ENCODE measurements at regions not wholly inside any gene's neighbourhood (a gene's known extent, or its start where the extent isn't known, plus 50 kb on each side); places are given as distances from the start of the nearest gene placed in this dataset.

DNA sequence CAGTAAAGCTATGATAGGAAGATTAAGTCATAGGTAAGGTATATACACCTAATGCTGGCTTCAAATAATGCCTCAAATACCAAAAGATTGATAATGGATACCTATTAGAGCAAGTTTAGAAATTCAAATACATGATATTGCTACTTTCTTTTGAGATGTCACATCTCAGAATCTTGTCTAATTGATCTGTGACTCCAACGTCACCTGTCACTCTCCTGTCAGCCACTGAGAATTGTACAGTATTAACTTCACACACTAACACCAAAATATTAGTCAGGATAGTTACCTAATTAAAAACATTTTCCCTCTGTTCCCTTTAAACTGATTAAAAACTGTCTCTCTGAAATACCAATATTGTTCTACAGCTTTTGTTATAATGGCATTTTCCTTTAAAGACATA is 575.5 kb upstream of the ID4 start:
- intact Hi-C loops (cut with DNase I), result no loop called here
- DNase-seq (ENCODE audit: low spot score), result no peak

DNA sequence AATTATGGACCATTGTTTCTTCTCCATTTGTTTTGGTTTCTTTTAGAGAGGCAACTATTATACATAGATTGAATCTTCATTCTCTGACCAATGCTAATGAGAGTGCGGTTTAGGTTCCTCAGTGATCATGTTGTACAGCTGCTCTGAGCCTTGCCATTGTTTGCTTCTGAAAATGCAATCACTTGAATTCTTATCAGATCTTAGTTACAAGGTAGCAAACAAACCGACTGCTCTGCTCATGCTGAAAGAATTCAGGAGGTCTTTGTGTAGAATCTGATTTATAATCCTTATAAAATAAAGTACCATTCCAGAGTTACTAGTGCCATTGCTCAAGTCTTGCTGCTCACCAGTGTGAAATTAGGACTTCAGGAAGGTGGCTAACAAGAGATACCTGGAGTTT is 569.1 kb upstream of the ID4 start:
- intact Hi-C loops (cut with DNase I), result no loop called here
- no peak for DNase-seq (ENCODE audit: low spot score)

DNA sequence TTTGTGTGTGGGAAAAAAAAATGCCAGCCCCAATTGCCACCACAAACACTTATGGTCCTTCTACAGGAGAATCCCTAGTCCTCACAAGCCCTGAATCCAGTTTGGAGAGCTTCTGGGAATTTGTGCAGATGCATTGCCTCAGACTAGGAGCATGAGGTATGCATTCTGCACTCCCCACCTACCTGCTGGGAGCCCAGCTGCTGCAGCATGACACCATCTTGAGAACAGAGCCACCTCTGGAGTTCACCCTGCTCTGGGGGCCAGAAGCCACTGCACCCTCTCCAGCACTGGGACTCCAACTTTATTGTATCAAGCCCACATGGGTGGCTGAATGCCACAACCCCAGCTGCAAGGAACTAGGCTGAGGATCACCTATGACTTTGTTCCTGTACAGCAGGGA is 568.5 kb upstream of the ID4 start:
- intact Hi-C loops (cut with DNase I), result no loop called here
- no peak for DNase-seq (ENCODE audit: low spot score)

DNA sequence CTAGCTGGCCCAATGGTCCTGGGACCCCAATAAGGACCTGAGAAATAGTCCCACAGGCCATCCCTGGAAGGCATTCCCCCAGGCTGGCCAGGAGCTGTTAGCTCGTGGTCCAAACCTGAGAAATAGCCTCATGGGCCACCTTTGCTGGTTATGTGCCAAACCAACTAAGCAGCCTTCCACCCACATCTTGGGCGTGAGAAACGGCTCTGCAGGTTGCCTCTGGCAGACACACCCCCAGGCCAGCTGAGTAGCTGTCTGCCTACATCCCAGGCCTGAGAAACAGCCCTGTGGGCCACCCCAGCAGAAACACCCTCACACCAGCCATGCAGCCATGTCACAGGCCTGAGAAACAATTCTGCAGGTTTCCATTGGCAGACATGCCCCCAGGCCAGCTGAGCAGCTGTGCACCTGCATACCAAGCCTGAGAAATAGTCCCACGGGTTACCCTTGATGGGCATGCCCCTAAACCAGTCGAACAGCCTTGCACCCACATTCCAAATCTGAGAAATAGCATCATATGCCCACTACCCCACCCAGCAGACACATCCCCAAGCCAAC is 567.8 kb upstream of the ID4 start:
- DNase-seq (ENCODE audit: low spot score), result peak; percentile 52
- intact Hi-C loops (cut with DNase I), result no loop called here

DNA sequence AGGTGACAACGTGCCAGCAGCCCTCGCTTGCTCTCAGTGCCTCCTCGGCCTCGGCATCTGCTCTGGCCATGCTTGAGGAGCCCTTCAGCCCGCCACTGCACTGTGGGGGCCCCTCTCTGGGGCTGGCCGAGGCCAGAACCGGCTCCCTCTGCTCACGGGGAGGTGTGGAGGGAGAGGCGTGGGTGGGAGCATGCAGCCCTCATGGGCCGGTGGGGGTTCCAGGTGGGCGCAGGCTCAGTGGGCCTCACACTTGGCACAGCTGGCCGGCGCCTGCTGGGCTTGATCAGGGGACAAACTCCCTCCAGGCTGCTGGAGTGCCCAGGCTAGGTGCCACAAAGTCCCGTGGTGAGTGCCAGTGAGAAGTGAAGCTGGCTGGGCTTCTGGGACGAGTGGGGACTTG is 566.6 kb upstream of the ID4 start:
- peak; percentile 72 for DNase-seq (ENCODE audit: low spot score)
- intact Hi-C loops (cut with DNase I), result no loop called here

DNA sequence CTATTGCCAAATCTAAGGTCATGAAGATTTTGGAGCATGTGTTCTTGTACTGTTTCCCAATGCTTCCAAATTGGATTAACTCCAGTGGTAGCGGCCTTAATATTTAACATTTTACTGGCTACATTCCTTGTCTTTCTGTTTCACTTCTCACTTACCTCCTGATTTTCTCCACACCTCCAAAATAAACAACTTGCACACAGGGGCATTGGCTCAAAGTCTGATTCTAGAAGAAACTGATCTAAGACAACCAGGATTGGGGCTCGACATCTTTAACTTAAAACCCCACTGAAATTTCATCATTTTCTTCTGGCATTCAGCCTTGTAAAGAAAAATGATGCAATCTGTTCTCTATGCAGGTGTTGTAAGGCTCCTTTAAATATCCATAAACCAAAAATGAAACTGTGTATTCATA is 557.9 kb upstream of the ID4 start:
- DNase-seq (ENCODE audit: low spot score), result no peak
- intact Hi-C loops (cut with DNase I), result no loop called here

DNA sequence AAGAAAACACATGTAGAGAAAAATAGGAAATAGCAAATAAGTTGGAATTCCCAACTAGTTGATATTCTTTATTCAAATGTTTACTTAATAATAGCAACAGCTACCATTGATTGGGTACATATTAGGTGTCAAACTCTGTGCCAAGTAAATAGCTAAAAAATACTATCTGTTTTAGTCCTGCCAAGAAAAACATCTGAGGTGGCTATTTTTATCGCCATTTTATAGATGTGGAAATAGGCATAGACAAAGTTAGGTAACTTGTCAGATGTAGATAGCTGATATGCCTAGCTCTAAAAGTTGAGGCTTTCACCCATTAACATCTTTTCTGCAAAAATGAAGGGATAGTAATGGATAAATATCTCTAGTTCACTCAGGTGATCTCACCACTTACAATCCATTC is 549.2 kb upstream of the ID4 start:
- no peak for DNase-seq (ENCODE audit: low spot score)
- intact Hi-C loops (cut with DNase I), result no loop called here

DNA sequence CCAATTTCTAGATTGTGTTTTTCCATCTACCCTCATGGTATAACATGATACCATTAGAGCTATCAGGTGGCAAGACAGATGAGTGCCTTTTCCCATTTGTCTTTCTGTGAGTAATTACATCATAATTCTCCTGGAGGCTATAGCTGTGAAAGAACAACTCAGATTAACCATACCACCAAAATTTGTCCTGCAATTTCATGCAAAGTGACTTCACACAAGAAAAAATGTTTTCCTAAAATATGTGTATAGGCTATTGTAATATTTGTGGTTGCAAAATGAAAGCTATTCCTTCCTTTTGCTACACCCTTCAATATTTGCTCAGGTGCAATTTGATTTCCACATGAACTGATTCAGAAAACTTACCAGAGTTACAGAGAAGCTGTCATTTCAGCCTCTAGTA is 547.7 kb upstream of the ID4 start:
- intact Hi-C loops (cut with DNase I), result no loop called here
- DNase-seq (ENCODE audit: low spot score), result no peak

DNA sequence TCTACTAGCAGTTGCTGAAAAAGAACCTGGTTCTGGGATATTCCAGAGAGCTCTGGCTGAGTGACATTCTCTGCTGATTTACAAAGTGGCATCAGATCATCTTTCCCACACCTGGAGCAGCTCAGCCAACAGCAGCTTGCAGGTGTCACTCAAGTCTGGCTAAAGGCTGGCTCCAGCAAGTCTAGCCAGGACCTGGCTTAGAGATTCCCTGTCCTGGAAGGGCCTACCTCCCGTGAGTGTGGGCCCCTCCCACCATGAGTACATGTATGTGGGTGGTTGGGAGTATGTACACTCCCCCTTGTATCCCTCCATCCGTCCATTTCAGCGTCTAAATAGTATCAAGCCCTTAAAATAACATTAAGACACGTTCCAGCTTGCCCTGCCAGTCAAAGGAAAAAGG is 539.3 kb upstream of the ID4 start:
- DNase-seq (ENCODE audit: low spot score), result peak; percentile 52
- intact Hi-C loops (cut with DNase I), result no loop called here

DNA sequence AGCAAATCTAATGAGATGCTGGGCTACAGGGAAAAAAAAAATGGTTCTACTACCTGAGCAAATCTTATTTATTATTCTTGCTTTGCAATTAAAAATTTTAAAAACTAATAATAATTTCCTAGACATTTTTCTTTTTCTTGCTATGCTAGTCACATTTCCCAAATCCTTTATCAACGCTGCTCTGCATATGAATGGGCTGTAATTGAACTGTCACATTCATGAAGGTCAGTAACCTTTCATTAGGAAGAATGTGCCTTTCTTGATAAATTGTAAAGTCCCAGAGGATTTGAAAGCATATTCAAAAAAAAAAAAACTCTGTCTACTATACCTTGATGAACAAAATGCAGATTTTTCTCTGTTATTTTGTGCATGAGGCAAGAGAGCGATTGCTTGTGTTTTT is 538.7 kb upstream of the ID4 start:
- intact Hi-C loops (cut with DNase I), result no loop called here
- no peak for DNase-seq (ENCODE audit: low spot score)

DNA sequence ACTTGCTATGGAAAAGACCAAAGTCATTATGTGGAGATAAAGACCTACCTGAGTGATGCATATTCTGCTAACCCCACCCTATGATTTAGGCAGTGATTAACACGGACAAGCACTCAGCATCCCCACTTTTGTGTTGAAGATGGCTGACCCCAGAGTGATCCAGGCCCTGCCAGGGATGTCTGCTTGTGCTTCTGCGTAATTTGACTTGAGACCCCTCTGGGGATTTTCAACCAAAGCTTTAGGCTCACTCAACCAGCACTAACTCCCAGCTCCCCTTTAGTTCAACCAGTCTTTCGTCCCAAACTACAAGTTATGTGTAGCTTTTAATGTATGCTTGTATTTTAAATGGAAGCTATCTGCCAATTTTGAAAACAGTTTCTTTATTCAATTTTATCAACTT is 538.0 kb upstream of the ID4 start:
- DNase-seq (ENCODE audit: low spot score), result no peak
- intact Hi-C loops (cut with DNase I), result no loop called here

DNA sequence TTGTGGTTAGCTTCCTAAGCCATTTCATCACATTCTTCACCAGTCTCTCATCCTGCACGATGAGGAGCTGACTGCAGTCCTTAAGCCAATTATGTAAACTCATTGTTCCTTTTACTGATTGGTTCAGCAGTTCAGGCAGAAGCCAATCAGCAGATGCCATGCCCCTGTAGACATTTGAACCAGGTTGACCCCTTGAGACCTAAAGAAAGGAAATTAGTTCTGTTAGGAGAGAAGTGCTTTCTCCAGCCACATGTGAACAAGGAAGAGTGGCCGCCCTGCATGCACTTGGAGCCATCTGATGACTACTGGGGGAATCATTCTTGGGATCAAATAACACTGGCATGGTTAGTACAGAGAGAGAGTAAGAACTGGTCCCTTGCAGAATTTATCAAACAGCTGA is 535.2 kb upstream of the ID4 start:
- intact Hi-C loops (cut with DNase I), result no loop called here

DNA sequence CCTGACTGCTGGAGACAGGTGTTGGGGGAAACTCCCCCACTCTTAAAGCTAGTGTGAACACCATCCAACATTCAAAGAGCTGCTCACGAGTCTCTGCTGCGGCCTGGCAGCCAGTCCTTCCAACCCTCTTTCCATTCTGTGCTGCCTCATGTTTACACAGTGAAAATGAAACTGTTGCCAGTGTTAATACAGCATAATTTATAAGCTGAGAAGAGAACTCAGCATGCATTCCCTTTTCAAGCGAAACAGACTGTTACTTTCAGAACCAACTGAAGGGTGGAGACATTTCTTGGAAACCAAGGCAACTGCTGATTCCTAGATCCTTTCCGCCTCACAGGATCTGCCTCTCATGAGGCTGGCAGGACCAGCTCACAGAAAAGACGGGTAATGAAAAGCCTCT is 533.8 kb upstream of the ID4 start:
- no peak for DNase-seq (ENCODE audit: low spot score)
- intact Hi-C loops (cut with DNase I), result no loop called here

More for the DNA sequence above, 535.2 kb upstream of the ID4 start:
- no peak for DNase-seq (ENCODE audit: low spot score)

DNA sequence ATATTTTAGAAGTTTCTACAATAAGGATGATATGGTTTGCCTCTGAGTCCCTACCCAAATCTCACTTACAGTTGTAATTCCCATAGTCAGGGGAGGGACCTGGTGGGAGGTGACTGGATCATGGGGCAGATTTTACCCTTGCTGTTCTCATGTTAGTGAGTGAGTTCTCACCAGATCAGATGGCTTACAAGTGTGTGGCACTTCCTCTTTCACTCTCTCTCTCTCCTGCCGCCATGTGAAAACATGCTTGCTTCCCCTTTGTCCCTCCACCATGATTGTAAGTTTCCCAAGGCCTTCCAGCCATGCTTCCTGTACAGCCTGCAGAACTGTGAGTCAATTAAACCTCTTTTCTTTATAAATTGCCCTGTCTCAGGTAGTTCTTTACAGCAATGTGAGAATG is 527.5 kb upstream of the ID4 start:
- intact Hi-C loops (cut with DNase I), result no loop called here
- DNase-seq (ENCODE audit: low spot score), result no peak

DNA sequence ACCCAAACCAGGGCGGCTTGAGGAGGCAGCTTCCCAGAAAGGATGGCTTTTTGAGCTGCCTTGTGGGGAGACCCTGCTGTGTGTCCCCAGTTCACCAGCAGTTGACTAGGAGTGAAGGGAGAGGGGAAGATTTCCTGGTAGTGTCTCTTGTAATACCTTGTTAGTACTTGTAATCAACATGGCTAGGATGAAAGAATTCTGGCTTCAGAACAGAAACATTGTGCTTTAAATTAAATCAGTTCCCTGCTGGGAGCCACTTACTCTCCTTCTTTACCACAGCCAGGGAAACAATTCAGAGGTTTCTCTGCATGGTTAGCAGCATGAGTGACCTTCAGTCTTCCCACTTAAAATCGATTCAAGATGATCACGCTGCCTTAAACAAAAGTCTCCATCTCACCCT is 525.4 kb upstream of the ID4 start:
- intact Hi-C loops (cut with DNase I), result no loop called here
- no peak for DNase-seq (ENCODE audit: low spot score)

DNA sequence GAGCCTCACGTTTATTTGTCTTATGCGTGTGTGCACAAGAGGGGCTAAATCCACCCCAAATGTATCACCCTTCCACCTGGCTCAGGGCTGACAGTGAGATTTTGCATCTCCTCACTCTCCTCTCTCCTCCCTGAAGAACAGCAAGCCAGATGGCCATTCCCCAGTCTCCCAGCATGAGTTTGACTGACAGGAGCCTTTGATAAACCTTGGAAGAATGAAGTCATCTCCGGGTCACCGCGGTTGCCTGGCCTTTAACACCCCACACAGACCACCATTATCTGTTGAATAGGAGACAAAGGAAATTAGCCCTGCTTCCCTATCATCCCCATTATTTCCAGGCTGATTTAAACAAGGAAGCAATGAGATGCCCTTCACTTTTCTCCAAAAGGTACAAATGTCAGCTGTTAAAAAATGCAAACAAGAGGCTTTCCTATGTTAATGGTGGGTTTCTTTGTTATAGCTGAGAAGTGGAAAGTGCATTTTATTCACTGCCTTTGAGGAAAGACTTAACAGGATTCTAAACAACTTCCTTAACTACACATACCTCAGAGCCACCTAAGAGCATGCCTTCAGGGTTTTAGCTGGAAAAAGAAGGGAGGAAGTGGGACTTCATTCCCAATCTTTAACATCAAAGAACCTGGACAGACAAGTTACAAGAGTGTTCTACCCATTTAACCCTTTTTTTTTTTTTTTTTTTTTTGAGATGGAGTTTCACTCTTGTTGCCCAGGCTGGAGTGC is 524.8 kb upstream of the ID4 start:
- DNase-seq (ENCODE audit: low spot score), result no peak
- intact Hi-C loops (cut with DNase I), result no loop called here

DNA sequence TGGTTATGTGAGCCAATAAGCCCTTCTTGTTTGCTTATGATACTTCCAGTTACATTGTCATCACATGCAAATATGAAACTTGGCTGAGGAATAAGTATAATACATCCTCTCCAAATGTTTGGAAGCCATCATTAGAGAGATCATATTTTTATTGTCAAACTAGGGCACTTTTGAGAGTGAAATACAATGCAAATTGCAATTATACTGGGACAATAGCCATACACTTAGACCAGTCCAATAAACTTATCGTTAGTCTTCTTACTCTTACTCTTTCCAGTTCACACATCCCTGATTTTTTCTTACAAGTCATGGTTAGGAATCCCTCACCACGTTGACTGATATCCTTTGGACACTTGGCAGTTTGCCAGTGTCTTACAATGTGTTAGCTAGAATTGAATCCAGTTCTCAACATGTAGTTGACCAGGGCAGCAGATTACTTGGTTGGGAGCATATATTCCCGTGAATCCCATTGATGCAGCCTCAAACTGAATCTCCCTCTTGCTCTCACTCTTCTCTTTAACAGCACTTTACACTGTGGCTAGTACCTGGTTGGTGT is 519.7 kb upstream of the ID4 start:
- intact Hi-C loops (cut with DNase I), result no loop called here
- DNase-seq (ENCODE audit: low spot score), result no peak

DNA sequence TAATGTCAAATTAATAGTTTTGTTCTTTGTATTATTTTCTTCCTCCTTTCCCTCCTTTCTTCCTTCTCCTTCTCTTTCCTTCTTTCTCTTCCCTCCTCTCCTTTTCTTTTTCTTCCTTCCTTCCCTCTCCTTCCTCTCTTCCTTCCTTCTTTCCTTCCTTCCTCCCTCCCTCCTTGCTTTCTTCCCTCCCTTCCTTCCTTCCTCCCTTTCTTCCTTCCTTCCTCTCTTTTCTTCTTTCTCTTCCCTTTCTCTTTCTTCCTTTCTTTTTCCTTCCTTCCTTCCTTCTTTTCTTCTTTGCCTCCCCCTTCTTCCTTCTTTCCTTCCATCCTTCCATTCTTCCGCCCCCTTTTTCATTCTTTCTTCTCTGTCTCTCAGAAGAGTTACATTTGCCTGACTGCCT is 518.2 kb upstream of the ID4 start:
- no peak for DNase-seq (ENCODE audit: low spot score)
- intact Hi-C loops (cut with DNase I), result no loop called here

DNA sequence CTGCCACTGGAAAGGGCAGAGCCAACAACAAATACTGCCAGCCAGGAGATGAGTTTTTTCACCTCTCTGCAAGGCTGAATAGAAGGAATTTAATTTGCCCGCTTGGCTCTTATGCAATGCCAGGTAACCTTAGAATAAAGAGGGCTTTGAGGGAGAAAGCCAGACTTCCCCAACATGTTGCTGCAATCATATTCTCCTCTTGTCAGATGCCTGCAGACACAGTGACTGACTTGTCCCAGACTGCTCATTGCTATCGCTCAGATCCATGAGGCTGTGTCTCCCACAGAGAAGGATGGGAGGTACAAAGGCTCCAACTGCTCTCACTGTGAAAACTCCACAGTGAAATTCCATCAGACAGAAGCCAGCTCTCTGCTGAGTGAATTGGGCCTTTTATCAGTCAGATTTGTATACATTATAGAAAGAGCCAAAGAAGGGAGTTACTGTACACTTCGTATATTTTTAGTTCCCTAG is 517.0 kb upstream of the ID4 start:
- intact Hi-C loops (cut with DNase I), result no loop called here
- DNase-seq (ENCODE audit: low spot score), result no peak

DNA sequence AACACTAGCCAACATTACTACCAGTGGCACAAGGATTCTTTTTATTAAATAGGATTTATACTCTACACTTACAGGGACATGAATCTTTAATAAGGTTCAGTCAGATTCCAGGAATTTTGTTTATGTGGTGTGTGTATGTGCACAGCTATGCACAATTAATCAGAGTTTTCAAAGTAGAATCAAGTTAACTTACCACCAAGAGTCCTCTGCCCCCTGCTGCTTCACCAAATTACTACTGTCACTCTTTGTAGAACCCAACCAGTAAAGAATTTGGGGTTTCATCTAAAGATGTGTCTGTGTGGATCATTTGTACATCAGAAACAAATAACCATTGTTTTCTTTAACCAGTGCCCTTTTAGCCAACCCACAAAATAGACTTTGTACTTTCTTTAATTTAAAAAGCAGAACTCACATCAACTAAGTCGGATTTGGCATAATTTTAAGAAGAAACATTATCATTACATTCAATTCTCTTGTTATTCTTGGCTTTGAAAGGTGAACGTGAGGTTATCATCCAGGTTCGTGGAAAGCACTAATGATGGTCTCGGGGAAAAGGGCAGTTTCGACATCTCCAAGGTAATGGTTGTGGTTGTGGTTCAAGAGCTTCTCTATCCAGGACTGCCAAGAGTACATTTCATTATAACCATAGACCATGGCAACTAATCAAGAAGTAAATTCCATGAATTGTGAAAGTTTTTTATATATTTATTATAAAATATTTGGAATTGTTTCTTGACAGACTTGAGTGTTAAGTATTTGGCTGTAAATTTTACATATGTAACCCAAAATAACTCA is 514.3 kb upstream of the ID4 start:
- no peak for DNase-seq (ENCODE audit: low spot score)
- intact Hi-C loops (cut with DNase I), result no loop called here

DNA sequence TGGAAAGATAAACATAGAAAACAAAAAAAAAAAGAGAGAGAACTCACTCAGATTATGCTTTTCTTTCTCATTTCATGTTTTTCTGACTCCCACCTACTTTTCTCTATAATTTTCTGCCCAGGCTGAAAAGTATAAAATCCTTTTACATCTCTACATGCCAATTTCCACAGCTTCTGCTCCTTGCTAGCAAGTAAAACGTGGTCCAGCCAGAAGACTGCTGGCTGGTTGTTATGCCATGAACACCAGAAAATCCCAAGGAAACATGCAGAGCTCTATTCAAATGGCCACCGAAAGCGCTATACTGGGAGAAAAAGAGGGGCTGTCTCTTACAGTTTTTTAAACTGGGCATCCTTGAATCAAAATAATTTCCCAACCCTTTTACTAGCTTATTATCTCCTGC is 512.8 kb upstream of the ID4 start:
- no peak for DNase-seq (ENCODE audit: low spot score)
- intact Hi-C loops (cut with DNase I), result no loop called here

All from posterior vena cava (tissue), 2 donors.